SH-SY5Y (cell line): ENCODE measurements at regions not wholly inside any gene's neighbourhood (a gene's known extent, or its start where the extent isn't known, plus 50 kb on each side); places are given as distances from the start of the nearest gene placed in this dataset.

Experiments
- GATA2 ChIP-seq: IDR thresholded peaks from 2 replicates; pipeline ENCODE4 v1.6.1; 2011; ENCODE audit warnings: mild to moderate bottlenecking, low read depth, low read length
- GATA3 ChIP-seq: IDR thresholded peaks from 2 replicates; pipeline ENCODE4 v1.6.1; 2011; ENCODE audit warnings: low read depth, mild to moderate bottlenecking, low read length, moderate library complexity

- no peak for TF ChIP-seq GATA2
- TF ChIP-seq GATA3, result no peak
Observed at GRCh38 chr20:7392542-7393206, 547.6 kb downstream of the HAO1 start.
